ENCODE measurements at regions not wholly inside any gene's neighbourhood (a gene's known extent, or its start where the extent isn't known, plus 50 kb on each side); places are given as distances from the start of the nearest gene placed in this dataset.

- TF ChIP-seq POLR2A (IDR thresholded peaks at IDR 0.05) (no peak), CTCF (IDR thresholded peaks at IDR 0.05) (no peak), POLR2AphosphoS5 (IDR thresholded peaks at IDR 0.05; ENCODE audit: insufficient read depth in 1 of 2, low read depth in 1 of 2) (no peak)
These were observed 368.4 kb upstream of the PODXL start for GRCh38 chr7:131924857-131925256.

Measured in vagina (tissue), 2 donors.